ENCODE measurements at regions not wholly inside any gene's neighbourhood (a gene's known extent, or its start where the extent isn't known, plus 50 kb on each side); places are given as distances from the start of the nearest gene placed in this dataset.

GRCh38 chr1:54464031-54464476, 57.9 kb upstream of the SSBP3 start:
- Mint-ChIP-seq H3K4me3 (no peak overlapping the region), H3K27me3 (peaks cover 0 to 6% of the 10 kb centered on the region in 2 donors), H3K4me1 (peaks cover 4 to 12% of the 10 kb centered on the region in 2 donors), H3K36me3 (no peaks in the 10 kb centered on the region), H3K27ac (no peak overlapping the region), H3K9me3 (no peaks in the 10 kb centered on the region)
- DNase-seq: no peak
- no peak for ATAC-seq (replicated peaks)

GRCh38 chr1:54463259-54464030, 57.3 kb upstream of the SSBP3 start:
- H3K27ac Mint-ChIP-seq: no peak overlapping the region
- no peak overlapping the region for H3K4me3 Mint-ChIP-seq
- DNase-seq (no peak), ATAC-seq (replicated peaks) (no peak)
- peaks cover 4 to 12% of the 10 kb centered on the region in 2 donors for H3K4me1 Mint-ChIP-seq
- H3K9me3 Mint-ChIP-seq: no peaks in the 10 kb centered on the region
- peaks cover 0 to 6% of the 10 kb centered on the region in 2 donors for H3K27me3 Mint-ChIP-seq
- no peaks in the 10 kb centered on the region for H3K36me3 Mint-ChIP-seq

GRCh38 chr1:54462597-54463258, 56.5 kb upstream of the SSBP3 start:
- Mint-ChIP-seq H3K27me3 (peaks cover 4 to 6% of the 10 kb centered on the region in 2 donors), H3K4me3 (no peak overlapping the region), H3K36me3 (no peaks in the 10 kb centered on the region), H3K27ac (no peak overlapping the region), H3K4me1 (peaks cover 4 to 12% of the 10 kb centered on the region in 2 donors), H3K9me3 (no peaks in the 10 kb centered on the region)
- DNase-seq: no peak
- no peak for ATAC-seq (replicated peaks)

GRCh38 chr1:54461731-54462596, 55.8 kb upstream of the SSBP3 start:
- Mint-ChIP-seq H3K9me3 (no peaks in the 10 kb centered on the region), H3K27ac (no peak overlapping the region), H3K36me3 (no peaks in the 10 kb centered on the region), H3K27me3 (peaks cover 2 to 4% of the 10 kb centered on the region in 2 donors), H3K4me1 (peaks cover 4 to 12% of the 10 kb centered on the region in 2 donors), H3K4me3 (no peak overlapping the region)
- DNase-seq (no peak), ATAC-seq (replicated peaks) (no peak)

GRCh38 chr1:54460861-54461387, 54.7 kb upstream of the SSBP3 start:
- Mint-ChIP-seq H3K4me1 (peaks cover 4 to 12% of the 10 kb centered on the region in 2 donors), H3K27me3 (peaks cover 10% of the 10 kb centered on the region in 2 donors), H3K9me3 (no peaks in the 10 kb centered on the region), H3K4me3 (no peak overlapping the region), H3K36me3 (no peaks in the 10 kb centered on the region), H3K27ac (no peak overlapping the region)
- no peak for DNase-seq
- no peak for ATAC-seq (replicated peaks)

- DNase-seq (no peak), ATAC-seq (replicated peaks) (no peak)
- no peaks in the 10 kb centered on the region for H3K36me3 Mint-ChIP-seq
- peaks cover 15 to 16% of the 10 kb centered on the region in 2 donors for H3K27me3 Mint-ChIP-seq
- H3K4me3 Mint-ChIP-seq: no peak overlapping the region
- H3K27ac Mint-ChIP-seq: no peak overlapping the region
- no peaks in the 10 kb centered on the region for H3K9me3 Mint-ChIP-seq
- peaks cover 3 to 9% of the 10 kb centered on the region in 2 donors for H3K4me1 Mint-ChIP-seq
Observed at GRCh38 chr1:54460351-54460750, 54.2 kb upstream of the SSBP3 start.

GRCh38 chr1:54459726-54460191, 53.6 kb upstream of the SSBP3 start:
- Mint-ChIP-seq H3K9me3 (no peaks in the 10 kb centered on the region), H3K27me3 (peaks cover 16 to 19% of the 10 kb centered on the region in 2 donors), H3K36me3 (no peaks in the 10 kb centered on the region), H3K4me1 (peaks cover 2 to 6% of the 10 kb centered on the region in 2 donors), H3K27ac (no peak overlapping the region), H3K4me3 (no peak overlapping the region)
- ATAC-seq (replicated peaks) (no peak), DNase-seq (no peak)

- Mint-ChIP-seq H3K27me3 (peaks cover 16 to 19% of the 10 kb centered on the region in 2 donors), H3K27ac (no peak overlapping the region), H3K36me3 (no peaks in the 10 kb centered on the region), H3K9me3 (no peaks in the 10 kb centered on the region), H3K4me3 (no peak overlapping the region), H3K4me1 (peaks cover 2 to 6% of the 10 kb centered on the region in 2 donors)
- ATAC-seq (replicated peaks) (no peak), DNase-seq (no peak)
Observed at GRCh38 chr1:54459140-54459539, 52.9 kb upstream of the SSBP3 start.

GRCh38 chr1:54456921-54457529, 50.8 kb upstream of the SSBP3 start:
- H3K4me3 Mint-ChIP-seq: no peak overlapping the region
- DNase-seq (no peak), ATAC-seq (replicated peaks) (no peak)
- no peaks in the 10 kb centered on the region for H3K36me3 Mint-ChIP-seq
- no peak overlapping the region for H3K27ac Mint-ChIP-seq
- H3K27me3 Mint-ChIP-seq: peaks cover 25% of the 10 kb centered on the region in 2 donors
- no peaks in the 10 kb centered on the region for H3K4me1 Mint-ChIP-seq
- peaks cover 1 to 5% of the 10 kb centered on the region in 2 donors for H3K9me3 Mint-ChIP-seq

- H3K27ac Mint-ChIP-seq: no peak overlapping the region
- H3K4me3 Mint-ChIP-seq: no peak overlapping the region
- no peaks in the 10 kb centered on the region for H3K36me3 Mint-ChIP-seq
- H3K27me3 Mint-ChIP-seq: peaks cover 25 to 26% of the 10 kb centered on the region in 2 donors
- no peaks in the 10 kb centered on the region for H3K4me1 Mint-ChIP-seq
- no peak for ATAC-seq (replicated peaks)
- DNase-seq: no peak
- H3K9me3 Mint-ChIP-seq: peaks cover 1 to 5% of the 10 kb centered on the region in 2 donors
Observed at GRCh38 chr1:54456361-54456760, 50.2 kb upstream of the SSBP3 start.

All from stimulated activated naive B cell treated with anti-CD40 and anti-IgM and Interleukin-4, amounts not matched to agents 10 μg/mL and 1 μg/mL and 100 μg/mL, for 72 hours (primary cell).